Tibial nerve (tissue), 4 donors: ENCODE measurements at regions not wholly inside any gene's neighbourhood (a gene's known extent, or its start where the extent isn't known, plus 50 kb on each side); places are given as distances from the start of the nearest gene placed in this dataset.

ENCODE experiments used
- DNase-seq, 2 donors: peaks; one replicate each; pipeline ENCODE4 v3.0.0-alpha.2; 2019; ENCODE audit warnings: low spot score in 2 of 2
- H3K27ac ChIP-seq, 4 donors: fragments of 200-600 bp; sonication (generic) in 3 of 4; one replicate each; pipeline ENCODE4 v1.5.1; 2017 to 2019; ENCODE audit warnings: mild to moderate bottlenecking in 1 of 4
- H3K27me3 ChIP-seq, 2 donors: fragments of 200-600 bp; sonication (generic) in 1 of 2; one replicate each; pipeline versions ENCODE4 v1.5.1 to v1.6.0; 2017 to 2019
- H3K36me3 ChIP-seq, 3 donors: fragments of 200-600 bp; sonication (generic); one replicate each; pipeline ENCODE4 v1.5.1; 2018 to 2019
- H3K4me1 ChIP-seq, 4 donors: fragments of 200-600 bp; sonication (generic) in 3 of 4; one replicate each; pipeline ENCODE4 v1.5.1; 2017 to 2019
- H3K4me3 ChIP-seq, 4 donors: fragments of 200-600 bp; sonication (generic) in 3 of 4; one replicate each; pipeline ENCODE4 v1.5.1; 2017 to 2019; ENCODE audit warnings: mild to moderate bottlenecking in 1 of 4, moderate library complexity in 1 of 4
- H3K9me3 ChIP-seq, 4 donors: fragments of 200-600 bp; sonication (generic) in 3 of 4; one replicate each; pipeline ENCODE4 v1.5.1; 2017 to 2019
- CTCF ChIP-seq, 5 experiments: fragments of 200-600 bp in 3 of 5; fragments of 450-650 bp in 2 of 5; sonication (generic) in 3 of 5; IDR thresholded peaks; one replicate each; pipeline ENCODE4 v1.5.1; 2016 to 2019; ENCODE audit warnings: antibody characterized with exemption in 5 of 5, mild to moderate bottlenecking in 3 of 5, moderate library complexity in 2 of 5
- EP300 ChIP-seq, 2 donors: sonication (generic); formaldehyde crosslinking; IDR thresholded peaks; one replicate each; pipeline ENCODE4 v1.6.1; 2017; ENCODE audit warnings: antibody characterized with exemption in 2 of 2, mild to moderate bottlenecking in 1 of 2
- POLR2A ChIP-seq, 2 donors: fragments of 450-650 bp; IDR thresholded peaks; one replicate each; pipeline ENCODE4 v1.6.1; 2017; ENCODE audit warnings: antibody characterized with exemption in 2 of 2, mild to moderate bottlenecking in 2 of 2, moderate library complexity in 2 of 2
- WGBS, 2 donors: methylation state at CpG; one replicate each; pipeline ENCODE4 v1.1.5; 2018; 5-methylcytosine and 5-hydroxymethylcytosine counted together

GRCh38 chr21:28072601-28073000 is 920.1 kb downstream of the LTN1 start:
- H3K9me3 ChIP-seq, result peaks cover 0 to 4% (median 0%) of the 10 kb centered on the region in 4 donors
- H3K36me3 ChIP-seq, result no peaks in the 10 kb centered on the region
- no peaks in the 10 kb centered on the region for H3K27me3 ChIP-seq
- H3K27ac ChIP-seq, result no peak overlapping the region
- WGBS, 2 donors, result 74 to 75% methylated on average over 5 of the region's 5 CpGs
- TF ChIP-seq CTCF (IDR thresholded peaks at IDR 0.05), result no peak
- H3K4me3 ChIP-seq, result no peak overlapping the region
- peaks cover 0 to 7% (median 3%) of the 10 kb centered on the region in 4 donors for H3K4me1 ChIP-seq
- no peak for DNase-seq

GRCh38 chr21:28069450-28069923 is 923.2 kb downstream of the LTN1 start:
- no peaks in the 10 kb centered on the region for H3K27me3 ChIP-seq

GRCh38 chr21:28068455-28069358 is 924.0 kb downstream of the LTN1 start:
- TF ChIP-seq POLR2A (IDR thresholded peaks at IDR 0.05), result no peak
- TF ChIP-seq EP300 (IDR thresholded peaks at IDR 0.05), result no peak
- no peak for TF ChIP-seq CTCF (IDR thresholded peaks at IDR 0.05)
- 71 to 74% methylated on average over 4 of the region's 4 CpGs for WGBS, 2 donors
- H3K27ac ChIP-seq, result no peak overlapping the region

More at GRCh38 chr21:28069450-28069923, 923.2 kb downstream of the LTN1 start:
- Histone ChIP-seq H3K36me3 (no peaks in the 10 kb centered on the region), H3K4me3 (no peak overlapping the region), H3K27ac (no peak overlapping the region), H3K4me1 (peaks cover 0 to 19% (median 7%) of the 10 kb centered on the region in 4 donors), H3K9me3 (peaks cover 0 to 4% (median 0%) of the 10 kb centered on the region in 4 donors)
- DNase-seq, result no peak
- TF ChIP-seq POLR2A (IDR thresholded peaks at IDR 0.05), result no peak
- no peak for TF ChIP-seq CTCF (IDR thresholded peaks at IDR 0.05)
- no peak for TF ChIP-seq EP300 (IDR thresholded peaks at IDR 0.05)
- 15 to 17% methylated on average over 6 of the region's 6 CpGs for WGBS, 2 donors

GRCh38 chr21:28066596-28067387 is 925.9 kb downstream of the LTN1 start:
- no peaks in the 10 kb centered on the region for H3K9me3 ChIP-seq
- TF ChIP-seq POLR2A (IDR thresholded peaks at IDR 0.05) (no peak), CTCF (IDR thresholded peaks at IDR 0.05) (no peak), EP300 (IDR thresholded peaks at IDR 0.05) (no peak)
- no peaks in the 10 kb centered on the region for H3K27me3 ChIP-seq
- no peak for DNase-seq
- H3K4me3 ChIP-seq, result no peak overlapping the region
- WGBS, 2 donors, result 78 to 79% methylated on average over 7 of the region's 7 CpGs
- no peak overlapping the region for H3K27ac ChIP-seq
- no peaks in the 10 kb centered on the region for H3K36me3 ChIP-seq
- peaks cover 0 to 19% (median 7%) of the 10 kb centered on the region in 4 donors for H3K4me1 ChIP-seq

More at GRCh38 chr21:28068455-28069358, 924.0 kb downstream of the LTN1 start:
- DNase-seq, result no peak
- no peaks in the 10 kb centered on the region for H3K27me3 ChIP-seq
- H3K9me3 ChIP-seq, result peaks cover 0 to 4% (median 0%) of the 10 kb centered on the region in 4 donors
- no peaks in the 10 kb centered on the region for H3K36me3 ChIP-seq
- H3K4me1 ChIP-seq, result peaks cover 0 to 19% (median 7%) of the 10 kb centered on the region in 4 donors
- H3K4me3 ChIP-seq, result no peak overlapping the region
